BE2C (cell line): ENCODE measurements at regions not wholly inside any gene's neighbourhood (a gene's known extent, or its start where the extent isn't known, plus 50 kb on each side); places are given as distances from the start of the nearest gene placed in this dataset.
A peak's percentile ranks its signal among the peaks of the same experiment; 100 is the strongest.

ENCODE experiments used
- DNase-seq: peaks from one replicate; pipeline ENCODE4 v3.0.0-alpha.2; 2020
- H3K27me3 ChIP-seq: fragments of 250-450 bp; sonication (Bioruptor Pico); 2 replicates; pipeline ENCODE4 v1.5.1; 2020; ENCODE audit warnings: mild to moderate bottlenecking
- H3K36me3 ChIP-seq: fragments of 250-450 bp; sonication (Bioruptor Pico); 2 replicates; pipeline ENCODE4 v1.5.1; 2020; ENCODE audit warnings: mild to moderate bottlenecking
- H3K4me1 ChIP-seq: fragments of 250-450 bp; sonication (Bioruptor Pico); 2 replicates; pipeline ENCODE4 v1.5.1; 2020
- H3K4me3 ChIP-seq: 2 replicates; pipeline ENCODE4 v1.5.1; 2011; ENCODE audit warnings: low read depth, low read length
- H3K9me3 ChIP-seq: fragments of 250-450 bp; sonication (Bioruptor Pico); 2 replicates; pipeline ENCODE4 v1.5.1; 2020
- CTCF ChIP-seq: IDR thresholded peaks from 2 replicates; pipeline ENCODE4 v1.5.1; 2012; ENCODE audit warnings: mild to moderate bottlenecking, low read depth, low read length

GRCh38 chr13:51518827-51519226 is 65.4 kb upstream of the WDFY2 start:
- Histone ChIP-seq H3K27me3 (no peaks in the 10 kb centered on the region), H3K9me3 (no peaks in the 10 kb centered on the region), H3K4me3 (no peak overlapping the region), H3K4me1 (peaks cover 3% of the 10 kb centered on the region), H3K36me3 (no peaks in the 10 kb centered on the region)
- no peak for TF ChIP-seq CTCF
- DNase-seq = no peak

GRCh38 chr13:51519771-51520216 is 64.5 kb upstream of the WDFY2 start:
- Histone ChIP-seq H3K4me1 (peaks cover 4% of the 10 kb centered on the region), H3K36me3 (no peaks in the 10 kb centered on the region), H3K4me3 (no peak overlapping the region), H3K9me3 (no peaks in the 10 kb centered on the region), H3K27me3 (no peaks in the 10 kb centered on the region)
- no peak for TF ChIP-seq CTCF
- no peak for DNase-seq

- Histone ChIP-seq H3K36me3 (no peaks in the 10 kb centered on the region), H3K27me3 (no peaks in the 10 kb centered on the region), H3K9me3 (no peaks in the 10 kb centered on the region), H3K4me1 (peaks cover 4% of the 10 kb centered on the region), H3K4me3 (no peak overlapping the region)
- TF ChIP-seq CTCF = no peak
- DNase-seq = no peak
These were observed 63.7 kb upstream of the WDFY2 start for GRCh38 chr13:51520524-51520923.

- Histone ChIP-seq H3K4me1 (peaks cover 4% of the 10 kb centered on the region), H3K27me3 (no peaks in the 10 kb centered on the region), H3K36me3 (no peaks in the 10 kb centered on the region), H3K4me3 (no peak overlapping the region), H3K9me3 (no peaks in the 10 kb centered on the region)
- DNase-seq = peak; percentile 66
- no peak for TF ChIP-seq CTCF
These were observed 61.2 kb upstream of the WDFY2 start for GRCh38 chr13:51523082-51523518.

- H3K9me3 ChIP-seq = no peaks in the 10 kb centered on the region
- H3K4me1 ChIP-seq = peaks cover 4% of the 10 kb centered on the region
- no peak for DNase-seq
- no peaks in the 10 kb centered on the region for H3K27me3 ChIP-seq
- no peak overlapping the region for H3K4me3 ChIP-seq
- no peak for TF ChIP-seq CTCF
- H3K36me3 ChIP-seq = no peaks in the 10 kb centered on the region
These were observed 60.0 kb upstream of the WDFY2 start for GRCh38 chr13:51524312-51524711.

- no peaks in the 10 kb centered on the region for H3K27me3 ChIP-seq
- no peaks in the 10 kb centered on the region for H3K9me3 ChIP-seq
- no peak overlapping the region for H3K4me3 ChIP-seq
- no peak for TF ChIP-seq CTCF
- H3K4me1 ChIP-seq = peaks cover 4% of the 10 kb centered on the region
- H3K36me3 ChIP-seq = no peaks in the 10 kb centered on the region
- DNase-seq = no peak
These were observed 59.3 kb upstream of the WDFY2 start for GRCh38 chr13:51524829-51525566.
